ENCODE measurements at regions not wholly inside any gene's neighbourhood (a gene's known extent, or its start where the extent isn't known, plus 50 kb on each side); places are given as distances from the start of the nearest gene placed in this dataset.

- TF ChIP-seq GATA3 (IDR thresholded peaks at IDR 0.05; ENCODE audit: low read depth, low read length) = no peak
- TF ChIP-seq GATA2 (IDR thresholded peaks at IDR 0.05; ENCODE audit: low read depth, low read length) = no peak
Observed at GRCh38 chr11:109814824-109815223, 278.4 kb upstream of the ZC3H12C start.

Data from SH-SY5Y (cell line).